GM12878 (cell line): ENCODE measurements at regions not wholly inside any gene's neighbourhood (a gene's known extent, or its start where the extent isn't known, plus 50 kb on each side); places are given as distances from the start of the nearest gene placed in this dataset.

Experiments
- ATAC-seq: fragments of 200-7000 bp; cut with Tn5 transposase; 3 replicates; pipeline ENCODE4 v1.9.1; 2020; ENCODE audit warnings: mild to moderate bottlenecking, moderate library complexity
- BruUV-seq: library from RNA; stranded (reverse); fragments of 400-500 nt; replicated peaks from 2 replicates; lab custom pipeline; 2021; lab: Mats Ljungman, UMichigan
- CTCF ChIA-PET: fragments of 300-600 bp; sonication (Branson Sonifier 250); formaldehyde crosslinking; extraction: SDS; loops from one replicate; lab custom pipeline; 2021; ENCODE audit warnings: inconsistent platforms; lab: Yijun Ruan, JAX
- POLR2A ChIA-PET: fragments of 350-600 bp; formaldehyde crosslinking; extraction: SDS; loops from one replicate; lab custom pipeline; 2021; ENCODE audit warnings: inconsistent platforms; lab: Charles Lee
- RAD21 ChIA-PET: fragments of 300-600 bp; sonication (Branson Sonifier 250); formaldehyde crosslinking; loops from one replicate; lab custom pipeline; 2023; ENCODE audit warnings: antibody characterized with exemption; ENCODE audit not compliant: unreplicated experiment; lab: Charles Lee
- SMC1A ChIA-PET: fragments of 300-600 bp; sonication (Branson Sonifier 250); formaldehyde crosslinking; loops from one replicate; lab custom pipeline; 2023; ENCODE audit not compliant: unreplicated experiment, uncharacterized antibody; lab: Charles Lee
- DNase-seq: peaks from one replicate; pipeline ENCODE4 v3.0.0-alpha.2; 2011; ENCODE audit warnings: low read depth, low spot score
- FAIRE-seq: peaks from 3 replicates; lab custom pipeline; 2011; peaks lifted over from hg19 to GRCh38; lab: Jason Lieb, UNC
- H2AFZ ChIP-seq: 2 replicates; pipeline ENCODE4 v1.6.0; 2011; ENCODE audit warnings: low read depth, low read length, control low read depth; ENCODE audit not compliant: control insufficient read depth
- H3K27ac ChIP-seq: 2 replicates; pipeline ENCODE4 v1.5.1; 2011; ENCODE audit warnings: control low read depth; ENCODE audit not compliant: control insufficient read depth, insufficient read depth
- H3K27me3 ChIP-seq, 2 experiments: replicated peaks in 1 of 2; 2 replicates each; pipeline versions ENCODE4 v1.6.0 to v1.6.1; 2011; ENCODE audit warnings: low read length in 1 of 2; ENCODE audit not compliant: control insufficient read depth in 2 of 2, insufficient read depth in 2 of 2
- H3K36me3 ChIP-seq, 2 experiments: 2 replicates each; pipeline ENCODE4 v1.5.1; 2011; ENCODE audit warnings: low read length in 1 of 2; ENCODE audit not compliant: control insufficient read depth in 2 of 2, insufficient read depth in 2 of 2
- H3K4me1 ChIP-seq: 2 replicates; pipeline ENCODE4 v1.6.1; 2011; ENCODE audit warnings: mild to moderate bottlenecking, low read length, moderate library complexity, mixed read lengths; ENCODE audit not compliant: control insufficient read depth, insufficient read depth
- H3K4me2 ChIP-seq: 2 replicates; pipeline ENCODE4 v1.6.0; 2011; ENCODE audit warnings: control low read depth; ENCODE audit not compliant: control insufficient read depth, insufficient read depth
- H3K4me3 ChIP-seq: fragments of 200-600 bp; sonication (generic); 2 replicates; pipeline ENCODE4 v1.5.1; 2016
- H3K79me2 ChIP-seq: 2 replicates; pipeline ENCODE4 v1.6.0; 2011; ENCODE audit warnings: low read length; ENCODE audit not compliant: control insufficient read depth, insufficient read depth
- H3K9ac ChIP-seq: 2 replicates; pipeline ENCODE4 v1.8.0; 2011; ENCODE audit warnings: low read length, control low read depth, mixed read lengths; ENCODE audit not compliant: control insufficient read depth, insufficient read depth
- H3K9me3 ChIP-seq: replicated peaks from 3 replicates; pipeline ENCODE4 v1.5.1; 2011; ENCODE audit warnings: mild to moderate bottlenecking, low read length; ENCODE audit not compliant: control insufficient read depth, insufficient read depth
- H4K20me1 ChIP-seq: 2 replicates; pipeline ENCODE4 v1.6.0; 2011; ENCODE audit not compliant: control insufficient read depth, insufficient read depth
- ATF7 ChIP-seq: fragments of 450-650 bp; IDR thresholded peaks from 2 replicates; pipeline ENCODE4 v1.6.1; 2016; ENCODE audit warnings: low read depth, mild to moderate bottlenecking
- BCL11A ChIP-seq: IDR thresholded peaks from 2 replicates; pipeline ENCODE4 v1.6.1; 2011; ENCODE audit warnings: low read depth, low read length
- ESRRA ChIP-seq: IDR thresholded peaks from 2 replicates; pipeline ENCODE4 v1.6.1; 2012; ENCODE audit warnings: mild to moderate bottlenecking, low read length, improper control_type of control experiment
- EZH2 ChIP-seq: IDR thresholded peaks from 2 replicates; pipeline ENCODE4 v1.6.1; 2012; ENCODE audit warnings: low read depth, mild to moderate bottlenecking, control low read depth, inconsistent platforms, low read length, borderline replicate concordance; ENCODE audit not compliant: control insufficient read depth
- HCFC1 ChIP-seq: fragments of 150-350 bp; IDR thresholded peaks from 2 replicates; pipeline ENCODE4 v1.6.1; 2014; ENCODE audit warnings: low read length
- IRF5 ChIP-seq: fragments of 450-650 bp; IDR thresholded peaks from 2 replicates; pipeline ENCODE4 v1.6.1; 2017; ENCODE audit warnings: borderline replicate concordance
- NFYA ChIP-seq: IDR thresholded peaks from 2 replicates; pipeline ENCODE4 v1.6.1; 2011; ENCODE audit warnings: low read depth, mild to moderate bottlenecking, low read length, improper control_type of control experiment, borderline replicate concordance
- NR2C1 ChIP-seq: fragments of 450-650 bp; IDR thresholded peaks from 2 replicates; pipeline ENCODE4 v1.6.1; 2017; ENCODE audit warnings: antibody characterized with exemption, mild to moderate bottlenecking, moderate library complexity
- STAT3 ChIP-seq: IDR thresholded peaks from 2 replicates; pipeline ENCODE4 v1.6.1; 2011; ENCODE audit warnings: low read depth, low read length, improper control_type of control experiment
- TAF1 ChIP-seq: IDR thresholded peaks from 2 replicates; pipeline ENCODE4 v1.6.1; 2011; ENCODE audit warnings: mild to moderate bottlenecking, low read depth, low read length, borderline replicate concordance
- TBL1XR1 ChIP-seq: IDR thresholded peaks from 2 replicates; pipeline ENCODE4 v1.6.1; 2012; ENCODE audit warnings: low read depth, low read length, improper control_type of control experiment
- TCF7 ChIP-seq: IDR thresholded peaks from 2 replicates; pipeline ENCODE4 v1.6.1; 2014; ENCODE audit warnings: antibody characterized with exemption, borderline replicate concordance
- WRNIP1 ChIP-seq: IDR thresholded peaks from 2 replicates; pipeline ENCODE4 v1.6.1; 2011; ENCODE audit warnings: low read depth, low read length, improper control_type of control experiment, borderline replicate concordance
- ZNF622 ChIP-seq: fragments of 450-650 bp; IDR thresholded peaks from 2 replicates; pipeline ENCODE4 v1.6.1; 2017; ENCODE audit warnings: mild to moderate bottlenecking, inconsistent platforms
- WGBS: methylation state at CpG from one replicate; pipeline ENCODE4 v1.1.6; 2016; ENCODE audit warnings: low lambda C conversion rate; ENCODE audit not compliant: insufficient replicate concordance, insufficient coverage; ENCODE audit errors: missing lambda C conversion rate; 5-methylcytosine and 5-hydroxymethylcytosine counted together
- in situ Hi-C: fragments of 300-500 bp; cut with MboI; formaldehyde crosslinking; loops from 9 replicates; pipeline ENCODE4 v1.14.3; 2018; ENCODE audit warnings: mixed read lengths
- intact Hi-C: fragments of 100-400 bp; cut with micrococcal nuclease; formaldehyde crosslinking; loops from one replicate; pipeline ENCODE4 v1.14.2; 2022; ENCODE audit not compliant: unreplicated experiment
- TF ChIP-seq, protein P1 (sequence below): fragments of 450-650 bp; IDR thresholded peaks from 2 replicates; pipeline ENCODE4 v1.6.1; 2017; ENCODE audit warnings: mild to moderate bottlenecking, moderate library complexity
- TF ChIP-seq, protein P2 (sequence below): IDR thresholded peaks from 2 replicates; pipeline ENCODE4 v1.6.1; 2012; ENCODE audit warnings: low read depth, low read length, improper control_type of control experiment

- no peak overlapping the region for H2AFZ ChIP-seq
- H3K4me3 ChIP-seq: no peak overlapping the region
- TF ChIP-seq TCF7 (no peak), ATF7 (no peak), IRF5 (no peak), WRNIP1 (no peak), EZH2 (no peak), ZNF622 (no peak), STAT3 (no peak), TAF1 (no peak), ESRRA (no peak), NR2C1 (no peak), HCFC1 (no peak), BCL11A (no peak), TBL1XR1 (no peak), NFYA (no peak)
- TF ChIP-seq, protein P1, sequence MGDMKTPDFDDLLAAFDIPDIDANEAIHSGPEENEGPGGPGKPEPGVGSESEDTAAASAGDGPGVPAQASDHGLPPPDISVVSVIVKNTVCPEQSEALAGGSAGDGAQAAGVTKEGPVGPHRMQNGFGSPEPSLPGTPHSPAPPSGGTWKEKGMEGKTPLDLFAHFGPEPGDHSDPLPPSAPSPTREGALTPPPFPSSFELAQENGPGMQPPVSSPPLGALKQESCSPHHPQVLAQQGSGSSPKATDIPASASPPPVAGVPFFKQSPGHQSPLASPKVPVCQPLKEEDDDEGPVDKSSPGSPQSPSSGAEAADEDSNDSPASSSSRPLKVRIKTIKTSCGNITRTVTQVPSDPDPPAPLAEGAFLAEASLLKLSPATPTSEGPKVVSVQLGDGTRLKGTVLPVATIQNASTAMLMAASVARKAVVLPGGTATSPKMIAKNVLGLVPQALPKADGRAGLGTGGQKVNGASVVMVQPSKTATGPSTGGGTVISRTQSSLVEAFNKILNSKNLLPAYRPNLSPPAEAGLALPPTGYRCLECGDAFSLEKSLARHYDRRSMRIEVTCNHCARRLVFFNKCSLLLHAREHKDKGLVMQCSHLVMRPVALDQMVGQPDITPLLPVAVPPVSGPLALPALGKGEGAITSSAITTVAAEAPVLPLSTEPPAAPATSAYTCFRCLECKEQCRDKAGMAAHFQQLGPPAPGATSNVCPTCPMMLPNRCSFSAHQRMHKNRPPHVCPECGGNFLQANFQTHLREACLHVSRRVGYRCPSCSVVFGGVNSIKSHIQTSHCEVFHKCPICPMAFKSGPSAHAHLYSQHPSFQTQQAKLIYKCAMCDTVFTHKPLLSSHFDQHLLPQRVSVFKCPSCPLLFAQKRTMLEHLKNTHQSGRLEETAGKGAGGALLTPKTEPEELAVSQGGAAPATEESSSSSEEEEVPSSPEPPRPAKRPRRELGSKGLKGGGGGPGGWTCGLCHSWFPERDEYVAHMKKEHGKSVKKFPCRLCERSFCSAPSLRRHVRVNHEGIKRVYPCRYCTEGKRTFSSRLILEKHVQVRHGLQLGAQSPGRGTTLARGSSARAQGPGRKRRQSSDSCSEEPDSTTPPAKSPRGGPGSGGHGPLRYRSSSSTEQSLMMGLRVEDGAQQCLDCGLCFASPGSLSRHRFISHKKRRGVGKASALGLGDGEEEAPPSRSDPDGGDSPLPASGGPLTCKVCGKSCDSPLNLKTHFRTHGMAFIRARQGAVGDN: no peak
- TF ChIP-seq, protein P2, sequence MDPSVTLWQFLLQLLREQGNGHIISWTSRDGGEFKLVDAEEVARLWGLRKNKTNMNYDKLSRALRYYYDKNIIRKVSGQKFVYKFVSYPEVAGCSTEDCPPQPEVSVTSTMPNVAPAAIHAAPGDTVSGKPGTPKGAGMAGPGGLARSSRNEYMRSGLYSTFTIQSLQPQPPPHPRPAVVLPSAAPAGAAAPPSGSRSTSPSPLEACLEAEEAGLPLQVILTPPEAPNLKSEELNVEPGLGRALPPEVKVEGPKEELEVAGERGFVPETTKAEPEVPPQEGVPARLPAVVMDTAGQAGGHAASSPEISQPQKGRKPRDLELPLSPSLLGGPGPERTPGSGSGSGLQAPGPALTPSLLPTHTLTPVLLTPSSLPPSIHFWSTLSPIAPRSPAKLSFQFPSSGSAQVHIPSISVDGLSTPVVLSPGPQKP: no peak
- ChIA-PET RAD21 (no interaction called here), CTCF (no interaction called here), SMC1A (interaction anchor here (0.6 to 1.2 kb wide), 2 partner anchors 10 to 50 kb away, joined by 3 read pairs; no protein-coding TSS in a partner anchor), POLR2A (interaction anchor here (0.7 kb wide), 1 partner anchor 163 kb away, joined by 5 read pairs; no protein-coding TSS in a partner anchor)
- no peaks in the 10 kb centered on the region for H3K79me2 ChIP-seq
- 19% methylated on average over 3 of the region's 3 CpGs for WGBS
- no peaks in the 10 kb centered on the region for H4K20me1 ChIP-seq
- no TSS peak for BruUV-seq
- DNase-seq: no peak
- H3K36me3 ChIP-seq: no peaks in the 10 kb centered on the region
- no peak for FAIRE-seq
- ATAC-seq: no peak
- no peak overlapping the region for H3K27ac ChIP-seq
- no peaks in the 10 kb centered on the region for H3K27me3 ChIP-seq
- H3K4me2 ChIP-seq: no peak overlapping the region
- H3K9me3 ChIP-seq: no peaks in the 10 kb centered on the region
- H3K4me1 ChIP-seq: peaks cover 16% of the 10 kb centered on the region
- in situ Hi-C loops (no loop called here), intact Hi-C loops (no loop called here)
- H3K9ac ChIP-seq: no peak overlapping the region
These were observed 249.8 kb upstream of the MAF start for GRCh38 chr16:79850348-79850747.
